A673 (cell line): ENCODE measurements at regions not wholly inside any gene's neighbourhood (a gene's known extent, or its start where the extent isn't known, plus 50 kb on each side); places are given as distances from the start of the nearest gene placed in this dataset.

ENCODE experiments used
- EZH2 ChIP-seq: fragments of 200-600 bp; sonication (generic); IDR thresholded peaks from 2 replicates; pipeline ENCODE4 v1.6.1; 2017; ENCODE audit warnings: borderline replicate concordance, low read depth, mild to moderate bottlenecking, mixed read lengths, antibody characterized with exemption, low read length; ENCODE audit not compliant: poor library complexity, severe bottlenecking
- TF ChIP-seq, protein P1 (sequence below): fragments of 300-800, 200-600 bp; sonication (generic); conservative IDR thresholded peaks from 2 replicates; pipeline ENCODE4 v1.5.1; 2017; ENCODE audit warnings: low read depth, mild to moderate bottlenecking, antibody characterized with exemption, low read length, moderate library complexity, mixed read lengths

GRCh38 chr2:14125624-14126293 is 506.8 kb upstream of the LRATD1 start:
- no peak for TF ChIP-seq EZH2
- TF ChIP-seq, protein P1, sequence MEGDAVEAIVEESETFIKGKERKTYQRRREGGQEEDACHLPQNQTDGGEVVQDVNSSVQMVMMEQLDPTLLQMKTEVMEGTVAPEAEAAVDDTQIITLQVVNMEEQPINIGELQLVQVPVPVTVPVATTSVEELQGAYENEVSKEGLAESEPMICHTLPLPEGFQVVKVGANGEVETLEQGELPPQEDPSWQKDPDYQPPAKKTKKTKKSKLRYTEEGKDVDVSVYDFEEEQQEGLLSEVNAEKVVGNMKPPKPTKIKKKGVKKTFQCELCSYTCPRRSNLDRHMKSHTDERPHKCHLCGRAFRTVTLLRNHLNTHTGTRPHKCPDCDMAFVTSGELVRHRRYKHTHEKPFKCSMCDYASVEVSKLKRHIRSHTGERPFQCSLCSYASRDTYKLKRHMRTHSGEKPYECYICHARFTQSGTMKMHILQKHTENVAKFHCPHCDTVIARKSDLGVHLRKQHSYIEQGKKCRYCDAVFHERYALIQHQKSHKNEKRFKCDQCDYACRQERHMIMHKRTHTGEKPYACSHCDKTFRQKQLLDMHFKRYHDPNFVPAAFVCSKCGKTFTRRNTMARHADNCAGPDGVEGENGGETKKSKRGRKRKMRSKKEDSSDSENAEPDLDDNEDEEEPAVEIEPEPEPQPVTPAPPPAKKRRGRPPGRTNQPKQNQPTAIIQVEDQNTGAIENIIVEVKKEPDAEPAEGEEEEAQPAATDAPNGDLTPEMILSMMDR, result no peak
